Stimulated activated CD8-positive, alpha-beta memory T cell treated with anti-CD3 and anti-CD28 coated beads, Interleukin-4, amount 100 ng/mL, for 48 hours (primary cell): ENCODE measurements at regions not wholly inside any gene's neighbourhood (a gene's known extent, or its start where the extent isn't known, plus 50 kb on each side); places are given as distances from the start of the nearest gene placed in this dataset.

Experiments used
- DNase-seq: peaks from one replicate; pipeline ENCODE4 v3.0.0-alpha.2; 2020

DNA sequence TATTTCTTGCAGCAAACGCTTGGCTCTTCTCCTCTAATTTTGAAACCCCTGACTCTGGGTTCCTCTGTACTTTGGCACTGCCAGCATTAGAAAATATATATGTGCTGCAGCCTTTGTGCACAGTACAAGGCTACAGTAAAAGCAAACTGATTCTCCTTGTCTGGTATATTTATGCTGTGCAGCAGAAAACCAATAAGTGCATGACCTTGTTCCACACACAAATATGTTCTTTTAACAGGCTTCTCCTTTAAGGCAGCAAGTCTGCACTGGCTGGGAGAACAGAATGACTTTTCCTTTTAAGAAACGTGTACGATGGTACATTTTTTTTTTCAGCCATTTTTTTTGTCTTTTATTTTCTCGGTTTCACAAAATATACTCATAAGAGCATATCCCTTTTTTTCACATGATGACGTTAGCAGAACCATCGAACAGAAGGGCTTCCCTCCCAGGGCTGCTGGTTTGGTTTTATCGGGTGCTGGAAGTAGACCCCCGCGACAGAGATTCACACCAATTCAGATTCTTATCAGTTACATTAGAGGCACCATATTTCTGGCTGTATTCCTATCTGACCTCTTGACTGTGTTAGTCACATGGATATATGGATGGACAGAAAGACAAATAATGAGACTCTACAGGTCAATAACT lies 129.9 kb upstream of the ARID1B start:
- DNase-seq: no peak

DNA sequence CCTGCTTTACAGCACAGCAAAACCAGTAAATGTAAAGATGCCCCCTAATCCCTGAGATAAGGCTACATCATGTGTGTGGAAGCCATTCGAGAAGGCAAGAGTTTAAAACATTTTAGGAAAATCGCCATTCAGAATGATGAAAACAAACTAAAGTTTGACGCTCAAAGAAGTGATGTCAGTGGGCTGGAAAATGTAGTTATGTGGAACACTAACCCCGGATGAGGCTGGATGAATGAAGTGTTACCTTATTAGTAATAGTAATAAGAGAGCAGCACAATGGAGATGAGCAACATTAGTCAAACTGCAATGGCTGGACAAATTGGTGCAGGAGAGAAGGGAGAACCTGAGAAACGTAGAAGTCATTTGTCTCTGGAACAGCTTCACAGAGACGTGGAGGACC lies 130.7 kb upstream of the ARID1B start:
- DNase-seq: no peak

DNA sequence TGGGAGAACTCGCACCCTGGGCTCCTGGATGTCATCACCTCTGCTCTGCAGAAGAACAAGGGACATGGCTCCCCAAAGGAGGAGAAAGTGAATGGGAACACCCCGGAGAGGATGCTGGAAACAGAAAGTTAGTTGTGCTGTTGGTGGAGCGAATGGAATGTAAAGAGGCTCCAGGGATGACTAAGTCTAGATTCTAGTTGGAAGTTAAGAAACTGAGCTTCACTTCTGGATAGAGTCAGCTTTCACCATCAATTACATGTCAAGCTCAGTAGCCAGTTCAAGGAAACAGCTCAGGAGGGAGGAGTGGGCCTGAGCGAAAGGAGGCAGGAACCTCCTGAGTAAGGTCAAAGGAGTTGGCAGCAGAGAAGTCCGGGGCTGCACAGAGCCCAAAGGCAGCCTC lies 132.1 kb upstream of the ARID1B start:
- DNase-seq: no peak

DNA sequence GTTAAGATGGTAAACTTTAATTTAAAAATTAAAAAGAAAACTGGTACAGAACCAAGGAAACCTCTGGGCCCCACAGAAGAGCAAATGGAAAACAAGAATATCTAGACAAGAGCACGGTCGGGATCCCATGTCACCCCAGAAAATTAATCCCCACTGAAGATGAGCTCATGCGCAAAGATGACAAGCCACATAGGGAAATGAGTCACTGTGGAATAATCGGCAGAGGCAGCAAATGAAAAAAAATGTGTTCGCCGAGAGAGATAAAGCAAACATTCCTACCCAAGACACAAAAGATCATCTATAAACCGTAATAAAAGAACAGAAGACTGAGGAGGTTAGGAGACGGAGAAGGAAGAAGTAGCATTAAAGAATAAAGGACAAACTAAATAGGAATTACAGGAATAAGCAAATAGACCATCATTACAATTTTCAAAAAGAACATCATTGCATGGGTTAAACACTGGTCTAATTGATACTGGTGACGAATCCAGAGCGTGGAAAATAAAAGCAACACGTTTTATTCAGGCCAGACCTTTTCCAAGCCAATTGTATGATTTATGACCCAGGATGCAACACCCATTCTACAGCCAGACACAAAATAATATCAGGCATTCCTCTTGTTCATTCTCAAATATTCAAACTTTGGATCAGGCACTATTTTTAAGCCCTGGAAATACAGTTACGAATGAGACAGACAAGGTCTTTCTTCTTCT lies 138.0 kb upstream of the ARID1B start:
- DNase-seq: no peak

DNA sequence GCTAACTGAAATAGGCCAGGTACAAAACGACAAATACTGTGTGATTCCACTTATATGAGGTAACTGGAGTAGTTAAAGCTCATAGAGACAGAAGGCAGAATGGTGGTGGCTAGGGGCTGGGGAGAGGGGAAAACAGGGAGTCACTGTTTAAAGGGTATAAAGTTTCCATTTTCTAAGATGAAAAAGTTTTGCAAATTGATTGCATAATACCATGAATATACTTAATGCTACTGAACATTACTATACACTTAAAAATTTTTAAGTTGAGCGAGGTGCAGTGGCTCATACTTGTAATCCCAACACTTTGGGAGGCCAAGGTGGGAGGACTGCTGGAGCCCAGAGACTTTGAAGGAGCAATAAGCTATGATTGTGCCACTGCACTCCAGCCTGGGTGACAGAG lies 138.6 kb upstream of the ARID1B start:
- DNase-seq: no peak

DNA sequence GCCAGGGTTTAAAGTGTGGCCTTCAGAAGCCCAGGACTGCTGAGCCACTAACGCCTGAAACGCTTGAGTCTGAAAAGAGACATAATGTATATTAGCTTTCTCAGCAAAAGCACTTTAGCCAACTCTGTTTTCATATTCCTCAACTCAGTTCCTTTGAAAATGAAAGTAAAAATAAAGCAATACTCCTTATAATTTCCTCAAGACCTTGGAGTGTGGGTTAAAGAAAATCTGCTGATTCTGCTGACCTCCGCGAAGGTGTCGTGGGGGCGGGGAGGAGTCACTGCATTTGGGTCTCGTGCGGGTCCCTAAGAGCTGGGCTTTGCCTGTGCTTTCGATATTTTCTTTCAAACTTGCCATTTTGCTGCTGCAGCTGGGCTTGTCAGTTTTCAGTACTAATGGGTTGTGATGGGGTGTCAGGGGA lies 142.2 kb upstream of the ARID1B start:
- DNase-seq: no peak

DNA sequence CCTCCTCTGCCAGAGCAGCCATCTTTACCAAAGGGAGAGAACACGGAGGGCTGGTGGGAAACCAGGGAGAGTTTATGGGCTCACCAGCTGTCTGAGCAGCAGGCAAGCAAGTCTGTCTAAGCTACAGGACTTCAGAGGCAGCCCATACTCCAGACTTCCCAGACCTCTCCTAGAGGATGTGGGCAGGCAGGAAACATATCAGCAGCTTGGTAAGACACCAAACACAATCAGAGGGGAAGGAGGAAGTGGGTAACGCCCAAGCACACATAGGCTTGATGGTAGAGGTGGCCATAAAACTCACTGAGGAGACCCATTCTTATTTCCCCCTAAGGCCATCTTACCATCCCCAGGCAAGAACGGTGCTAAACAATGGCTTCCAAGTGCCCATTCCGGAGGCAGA lies 143.1 kb upstream of the ARID1B start:
- DNase-seq: no peak

DNA sequence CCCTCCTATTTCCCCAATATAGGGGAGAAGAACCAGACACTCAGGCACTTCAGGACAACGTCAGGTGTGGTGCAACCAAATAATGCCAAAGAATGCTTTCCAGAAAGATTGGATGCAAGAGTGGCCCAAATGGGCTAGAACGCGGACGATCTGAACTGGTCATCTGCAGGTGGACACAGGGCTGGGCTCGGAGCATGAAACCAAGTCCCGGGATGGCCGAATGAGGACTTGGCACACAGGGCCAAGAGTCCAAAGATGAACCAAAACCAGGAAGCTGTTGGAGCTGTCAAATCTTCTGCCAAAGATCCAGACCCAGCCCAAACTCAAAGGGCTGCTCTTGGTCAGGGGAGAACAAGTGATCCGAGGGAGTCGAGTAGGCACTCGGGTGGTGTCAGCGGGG lies 143.9 kb upstream of the ARID1B start:
- DNase-seq: no peak

DNA sequence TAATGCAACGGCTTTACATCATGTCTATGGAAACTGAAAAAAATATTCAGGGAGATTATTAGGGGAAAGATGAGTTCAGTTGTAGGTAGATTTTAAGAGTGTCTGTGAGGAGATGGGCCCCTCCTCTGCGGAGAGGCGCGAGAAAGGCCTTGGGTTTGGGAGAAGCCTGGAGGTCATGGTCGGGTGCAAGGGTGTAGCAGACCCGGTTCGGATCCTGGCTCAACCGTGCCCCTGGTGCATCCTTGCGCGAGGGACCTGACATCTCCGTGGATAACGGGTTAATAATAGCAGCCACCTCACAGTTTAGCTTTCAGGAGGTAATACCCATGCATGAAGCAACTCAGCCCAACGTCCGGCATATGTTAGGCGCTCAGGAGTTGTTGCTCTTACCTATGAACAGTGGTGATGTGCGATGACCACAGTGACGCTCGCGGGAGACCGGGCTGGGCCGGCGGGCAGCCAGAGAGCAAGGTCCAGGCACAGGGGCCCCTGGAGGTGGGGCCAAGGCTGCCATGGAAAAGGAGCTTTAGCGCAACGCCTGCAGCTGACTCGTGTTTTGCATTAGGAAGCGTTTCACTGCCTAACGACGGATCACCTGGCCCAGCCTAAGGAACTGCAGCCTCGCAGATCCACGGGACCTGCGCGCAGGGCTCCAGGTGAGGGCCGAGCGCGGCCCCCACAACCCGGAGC lies 146.4 kb upstream of the ARID1B start:
- DNase-seq: no peak

DNA sequence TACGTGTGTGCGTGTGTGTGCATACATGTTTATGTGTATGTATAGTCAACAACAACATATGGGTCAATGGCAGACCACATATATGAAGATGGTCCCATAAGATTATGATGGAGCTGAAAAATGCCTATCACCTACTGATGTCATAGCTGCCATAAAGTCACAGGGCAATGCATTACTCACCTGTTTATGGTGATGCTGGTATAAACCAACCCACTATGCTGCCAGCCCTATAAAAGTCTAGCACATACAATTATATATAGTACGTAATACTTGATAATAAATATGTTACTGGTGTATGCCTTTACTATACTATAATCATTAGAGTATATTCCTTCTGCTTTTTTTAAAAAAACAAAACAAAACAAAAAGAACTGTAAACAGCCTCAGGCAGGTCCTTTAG lies 148.4 kb upstream of the ARID1B start:
- no peak for DNase-seq

DNA sequence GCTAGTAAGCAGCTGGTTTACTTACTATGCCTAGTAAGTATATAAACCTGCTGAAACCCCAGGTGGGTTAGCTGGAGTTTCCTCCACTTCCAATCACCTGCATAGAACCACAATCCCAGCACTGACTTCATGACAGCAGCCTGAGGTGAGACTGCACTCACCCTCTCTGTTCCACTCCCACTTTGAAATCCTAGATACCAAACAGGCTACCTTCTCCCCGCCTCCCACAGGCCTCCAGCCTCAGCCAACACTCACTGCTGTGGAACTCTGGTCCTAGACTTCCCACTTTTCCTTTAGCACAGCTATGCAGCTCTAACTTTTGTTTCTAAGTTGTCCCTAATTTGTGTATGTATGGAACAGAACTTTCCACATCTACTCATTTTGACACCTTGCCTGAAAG lies 149.7 kb upstream of the ARID1B start:
- no peak for DNase-seq

DNA sequence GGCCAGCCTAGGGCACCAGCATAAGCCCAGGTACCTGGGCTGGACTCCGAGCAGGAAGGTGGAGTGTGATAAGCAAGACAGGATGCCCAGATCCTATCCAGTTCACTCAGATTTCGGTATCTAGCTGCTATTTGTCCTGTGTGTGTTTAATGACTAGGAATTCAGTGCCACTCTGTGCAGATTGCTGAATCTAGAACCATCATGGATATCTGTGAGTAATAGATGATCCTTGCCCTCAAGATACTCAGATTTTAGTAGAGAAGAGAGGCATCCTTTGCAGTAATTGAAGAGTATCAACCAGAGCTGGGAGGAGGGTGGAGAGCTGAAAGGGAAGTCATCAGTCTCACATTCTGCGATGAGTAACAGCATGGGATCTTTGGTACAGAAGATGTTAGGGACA lies 155.0 kb upstream of the ARID1B start:
- no peak for DNase-seq

DNA sequence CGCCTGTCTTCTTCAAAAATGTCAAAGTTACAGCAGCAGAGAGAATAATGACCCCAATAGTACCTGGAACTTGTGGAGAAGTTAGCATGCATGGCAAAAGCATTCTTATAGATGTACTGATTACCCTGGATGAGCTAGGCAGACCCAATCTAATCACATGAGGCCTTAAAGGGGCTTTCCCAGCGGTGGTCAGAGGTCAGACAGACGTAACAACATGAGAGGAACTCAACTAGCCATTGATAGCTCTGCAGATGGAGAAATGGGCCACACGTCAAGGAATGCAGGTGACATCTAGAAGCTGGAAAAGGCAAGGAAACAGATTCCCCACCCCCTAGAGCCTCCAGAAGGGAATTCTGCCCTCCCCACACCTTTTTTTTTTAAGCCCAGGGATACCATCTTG lies 156.8 kb upstream of the ARID1B start:
- DNase-seq: no peak

DNA sequence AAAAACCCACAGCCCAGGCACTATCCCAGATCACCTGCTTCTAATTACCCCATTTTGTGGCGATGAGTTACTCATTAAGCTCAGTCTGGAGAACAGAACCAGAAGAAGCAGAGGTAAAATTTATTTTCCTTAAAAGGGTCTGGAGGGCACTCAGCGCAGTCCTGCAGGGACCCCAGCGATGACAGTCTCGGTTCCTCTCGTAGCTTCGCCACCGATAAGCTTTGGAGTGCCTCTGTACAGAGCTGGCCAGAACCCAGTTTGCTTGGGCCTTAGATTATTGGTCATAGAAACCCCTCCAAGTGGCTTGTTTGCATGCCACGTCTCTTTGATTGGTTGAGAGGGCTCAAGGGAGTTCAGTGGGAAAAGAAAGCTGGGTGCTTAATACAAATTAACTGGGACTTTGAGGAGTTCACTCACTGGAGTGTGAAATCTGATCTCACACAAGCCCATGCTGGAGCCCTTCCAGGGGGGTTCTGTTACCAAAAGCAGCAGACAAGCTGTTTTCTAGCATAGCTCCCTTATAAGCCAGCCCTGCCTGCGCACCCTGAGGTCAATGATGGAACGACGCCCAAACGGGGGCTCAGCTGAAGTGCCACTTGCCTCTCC lies 158.5 kb upstream of the ARID1B start:
- no peak for DNase-seq

DNA sequence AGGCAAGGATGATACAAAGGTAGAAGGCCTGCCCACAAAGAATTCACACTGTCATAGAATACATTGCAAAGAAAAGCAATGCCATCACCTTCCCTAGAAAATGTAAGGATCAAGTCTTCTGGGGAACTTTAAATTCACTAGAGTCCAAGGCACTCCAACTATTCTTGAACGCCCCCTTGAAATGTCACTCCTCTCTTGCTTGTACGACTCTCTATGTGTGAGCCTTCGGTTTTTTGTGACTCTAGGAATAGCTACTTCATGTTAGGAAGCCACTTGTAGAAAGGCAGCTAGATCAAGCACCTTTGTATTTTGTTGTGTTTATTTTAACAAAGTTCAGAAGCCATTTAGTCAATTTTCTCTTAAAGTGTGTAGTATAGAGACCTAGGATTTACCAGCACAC lies 159.2 kb upstream of the ARID1B start:
- no peak for DNase-seq

DNA sequence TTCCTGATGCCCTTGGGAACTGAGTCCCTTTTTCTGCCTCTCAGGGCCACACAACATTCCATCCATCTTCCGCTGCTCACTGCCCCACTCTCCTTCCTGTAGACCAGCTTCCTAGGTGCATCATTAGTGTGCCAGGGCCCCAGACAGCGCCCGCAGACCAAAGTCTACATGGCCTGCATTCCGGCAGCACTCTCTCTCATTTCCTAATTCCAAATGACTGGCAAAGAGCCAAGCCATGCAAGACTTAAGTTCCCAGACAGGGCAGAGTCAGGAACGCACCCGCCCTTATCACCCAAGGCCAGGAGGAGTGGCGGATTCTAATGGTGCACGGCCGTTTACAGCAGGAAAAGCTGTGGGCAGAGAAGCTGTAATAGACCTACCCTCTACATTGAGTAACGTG lies 159.8 kb upstream of the ARID1B start:
- no peak for DNase-seq

DNA sequence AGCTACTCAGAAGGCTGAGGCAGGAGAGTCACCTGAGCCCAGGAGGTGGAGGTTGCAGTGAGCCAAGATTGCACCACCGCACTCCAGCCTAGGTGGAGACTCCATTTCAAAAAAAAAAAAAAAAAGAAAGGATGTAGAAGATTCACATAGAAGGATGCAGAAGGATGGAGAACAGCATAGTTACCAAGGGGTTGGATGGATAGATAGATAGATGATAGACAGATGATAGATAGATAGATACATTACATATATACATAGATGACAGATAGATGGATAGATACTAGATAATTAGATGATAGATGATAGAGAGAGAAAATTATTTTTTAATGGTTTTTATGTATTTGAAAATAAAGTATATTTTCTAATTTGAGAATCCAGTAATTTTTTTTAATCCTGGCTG lies 160.7 kb upstream of the ARID1B start:
- DNase-seq: no peak

DNA sequence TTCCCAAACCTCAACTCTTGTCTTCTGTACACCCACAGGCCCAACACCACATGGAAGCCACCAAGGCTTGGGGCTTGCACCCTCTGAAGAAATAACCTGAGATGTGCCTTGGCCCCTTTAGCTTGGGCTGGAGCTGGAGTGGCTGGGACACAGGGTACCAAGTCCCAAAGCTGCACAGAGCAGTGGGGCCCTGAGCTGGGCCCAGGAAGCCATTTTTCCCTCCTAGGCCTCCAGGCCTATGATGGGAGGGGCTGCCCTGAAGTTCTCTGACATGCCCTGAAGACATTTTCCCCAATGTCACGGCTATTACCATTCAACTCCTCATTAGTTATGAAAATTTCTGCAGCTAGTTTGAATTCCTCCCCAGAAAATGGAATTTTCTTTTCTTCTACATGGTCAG lies 163.2 kb upstream of the ARID1B start:
- DNase-seq: no peak

DNA sequence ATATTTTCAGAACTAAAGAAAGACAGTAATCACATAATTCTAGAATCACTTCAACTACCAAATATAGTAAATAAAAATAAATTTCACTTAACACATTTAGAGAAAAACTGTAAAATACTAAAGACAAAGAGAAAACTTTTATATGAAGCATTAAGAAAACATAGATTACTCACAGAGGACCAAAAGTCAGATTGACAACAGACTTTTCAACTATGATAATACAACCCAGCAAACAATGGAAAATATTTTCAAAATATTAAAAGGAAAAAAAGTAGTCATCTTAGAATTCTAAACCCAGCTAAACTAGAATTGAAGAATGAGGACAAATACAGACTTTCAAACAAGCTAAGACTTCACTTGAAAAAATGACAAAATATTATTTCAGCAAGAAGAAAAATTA lies 164.8 kb upstream of the ARID1B start:
- no peak for DNase-seq

DNA sequence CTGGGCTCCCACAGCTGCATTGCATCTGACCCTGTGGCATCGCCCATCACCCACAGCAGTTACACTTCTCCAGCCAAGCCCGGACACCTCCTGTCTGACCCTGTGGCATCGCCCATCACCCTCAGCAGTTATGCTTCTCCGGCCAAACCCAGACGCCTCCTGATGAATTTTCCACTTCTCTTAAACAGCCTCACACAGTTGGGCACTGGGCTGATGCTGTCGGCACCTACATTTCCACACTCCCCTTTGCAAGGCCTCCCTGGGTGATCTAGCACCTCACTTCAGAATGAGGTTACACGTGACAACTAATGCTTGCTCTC lies 175.2 kb upstream of the ARID1B start:
- DNase-seq: no peak

DNA sequence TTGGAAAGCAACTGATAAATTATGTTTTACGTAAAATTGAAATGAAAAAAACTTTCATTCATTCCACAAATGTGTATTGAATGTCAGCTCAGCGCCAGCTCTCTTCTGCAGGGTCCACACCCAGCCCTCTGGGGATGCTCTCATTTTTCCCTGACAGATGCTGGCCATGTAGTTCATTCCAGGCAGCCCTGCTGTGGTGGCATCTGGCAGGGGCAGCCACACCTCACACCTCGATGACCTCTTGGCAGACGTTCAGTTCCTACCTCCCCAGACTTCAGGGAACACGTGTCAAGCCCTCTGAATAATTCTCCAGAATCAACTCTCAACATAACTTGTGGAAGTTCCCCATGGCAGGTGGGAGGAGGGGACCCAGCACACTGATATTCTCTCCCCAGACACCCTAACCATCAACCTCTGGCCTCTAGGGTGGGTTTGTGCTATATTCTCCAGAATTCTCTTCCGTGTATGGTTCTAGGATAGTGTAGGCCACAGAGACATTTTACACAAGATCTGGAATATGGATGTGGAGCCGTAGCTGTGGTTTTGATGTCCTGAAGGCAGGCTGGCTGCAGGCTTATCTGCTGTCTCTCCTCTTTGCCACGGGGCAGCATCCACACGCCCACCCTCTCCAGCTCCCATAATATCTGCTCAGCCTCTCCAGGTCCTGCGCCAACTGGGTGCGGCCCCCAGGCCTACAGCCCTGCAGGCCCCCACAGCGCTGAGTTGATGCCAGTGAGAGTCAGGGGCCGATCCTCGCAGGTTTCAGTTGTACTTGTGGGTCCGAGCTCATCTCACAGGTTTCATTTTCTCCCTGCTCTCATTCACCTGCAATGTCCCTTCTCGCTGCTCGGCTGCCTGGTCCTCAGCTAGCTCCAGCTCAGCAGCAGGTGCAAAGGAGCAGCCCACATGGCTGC lies 175.8 kb upstream of the ARID1B start:
- DNase-seq: no peak

DNA sequence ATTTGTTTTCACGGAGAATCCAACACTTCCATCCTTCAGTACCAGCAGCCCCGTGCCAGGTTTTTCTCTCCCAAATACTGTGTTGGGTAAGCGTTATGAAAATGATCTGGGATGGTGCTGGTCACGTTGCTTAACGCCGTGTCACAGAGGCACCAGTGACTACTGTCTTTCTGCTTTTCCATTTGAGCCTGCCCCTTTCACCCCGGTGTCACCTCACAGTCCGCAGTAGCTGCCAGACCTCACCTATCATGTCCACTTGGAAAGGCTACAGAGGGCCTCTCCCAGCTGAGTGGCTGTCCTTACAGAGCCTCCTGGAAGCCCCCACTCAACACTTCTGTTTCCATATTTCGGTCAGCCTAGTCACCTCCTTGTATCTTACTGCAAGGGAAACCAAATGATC lies 176.5 kb upstream of the ARID1B start:
- no peak for DNase-seq

DNA sequence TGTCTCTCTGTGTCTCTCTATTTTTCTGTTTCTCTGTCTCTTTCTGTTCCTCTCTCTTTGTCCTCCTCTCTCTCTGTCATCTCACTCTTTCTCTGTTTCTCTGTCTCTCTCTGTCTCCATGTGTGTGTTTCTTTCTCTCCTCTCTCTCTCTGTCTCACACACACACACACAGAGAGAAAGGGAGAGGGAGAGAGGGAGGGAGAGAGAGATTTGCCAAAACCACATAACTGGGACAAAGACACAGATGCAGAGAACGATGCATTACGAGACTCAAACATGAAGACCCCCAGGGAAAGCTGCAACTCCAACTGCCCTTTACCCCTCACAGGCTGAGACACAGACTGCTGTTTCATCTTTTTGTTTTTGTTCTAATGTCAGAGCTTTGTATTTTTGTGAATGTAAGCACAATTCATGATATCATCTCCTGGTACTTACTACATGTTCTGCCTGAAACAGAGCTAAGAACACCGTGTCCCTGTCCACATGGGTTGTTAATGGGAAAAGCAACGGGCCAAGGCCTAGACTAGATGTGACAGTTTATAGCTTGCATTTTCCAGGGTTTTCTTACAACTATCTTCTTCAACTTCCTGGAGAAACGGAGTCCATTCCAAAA lies 177.1 kb upstream of the ARID1B start:
- no peak for DNase-seq
